ENCODE measurements at regions not wholly inside any gene's neighbourhood (a gene's known extent, or its start where the extent isn't known, plus 50 kb on each side); places are given as distances from the start of the nearest gene placed in this dataset.

- TF ChIP-seq POLR2A (IDR thresholded peaks at IDR 0.05; ENCODE audit: low read length) (no peak), GATA1 (IDR thresholded peaks at IDR 0.05; ENCODE audit: low read depth, low read length) (no peak)
Measured at GRCh38 chr2:4963106-4963505, 729.1 kb upstream of the SOX11 start.
